ENCODE measurements at regions not wholly inside any gene's neighbourhood (a gene's known extent, or its start where the extent isn't known, plus 50 kb on each side); places are given as distances from the start of the nearest gene placed in this dataset.

GRCh38 chr13:40087091-40088002, 431.9 kb downstream of the COG6 start:
- TF ChIP-seq CTCF (IDR thresholded peaks at IDR 0.05), result no peak
- TF ChIP-seq POLR2A (IDR thresholded peaks at IDR 0.05), result no peak

All from right lobe of liver (tissue), 4 donors.